ENCODE measurements at regions not wholly inside any gene's neighbourhood (a gene's known extent, or its start where the extent isn't known, plus 50 kb on each side); places are given as distances from the start of the nearest gene placed in this dataset.

DNA sequence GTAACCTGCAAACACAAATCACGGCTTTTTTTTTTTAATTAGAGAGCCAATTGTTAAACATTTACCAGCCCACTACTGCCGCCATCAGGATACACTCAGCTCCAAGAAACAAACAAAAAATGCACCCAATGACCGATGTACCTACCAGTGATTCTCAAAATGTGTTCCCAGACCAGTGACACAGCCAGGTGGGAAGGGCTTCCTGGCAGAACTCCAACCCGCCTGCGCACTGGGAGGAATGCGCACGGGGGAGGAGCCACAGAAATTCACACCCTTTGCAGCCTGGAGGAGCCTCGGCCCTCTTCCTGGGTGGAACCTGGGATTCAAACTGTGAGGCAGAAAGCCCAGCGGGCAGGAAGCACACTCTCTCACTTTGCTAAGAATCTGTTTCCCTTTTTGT is 255.9 kb downstream of the TBC1D4 start:
- no peak for TF ChIP-seq POLR2A (IDR thresholded peaks at IDR 0.05)
- TF ChIP-seq, protein P1, sequence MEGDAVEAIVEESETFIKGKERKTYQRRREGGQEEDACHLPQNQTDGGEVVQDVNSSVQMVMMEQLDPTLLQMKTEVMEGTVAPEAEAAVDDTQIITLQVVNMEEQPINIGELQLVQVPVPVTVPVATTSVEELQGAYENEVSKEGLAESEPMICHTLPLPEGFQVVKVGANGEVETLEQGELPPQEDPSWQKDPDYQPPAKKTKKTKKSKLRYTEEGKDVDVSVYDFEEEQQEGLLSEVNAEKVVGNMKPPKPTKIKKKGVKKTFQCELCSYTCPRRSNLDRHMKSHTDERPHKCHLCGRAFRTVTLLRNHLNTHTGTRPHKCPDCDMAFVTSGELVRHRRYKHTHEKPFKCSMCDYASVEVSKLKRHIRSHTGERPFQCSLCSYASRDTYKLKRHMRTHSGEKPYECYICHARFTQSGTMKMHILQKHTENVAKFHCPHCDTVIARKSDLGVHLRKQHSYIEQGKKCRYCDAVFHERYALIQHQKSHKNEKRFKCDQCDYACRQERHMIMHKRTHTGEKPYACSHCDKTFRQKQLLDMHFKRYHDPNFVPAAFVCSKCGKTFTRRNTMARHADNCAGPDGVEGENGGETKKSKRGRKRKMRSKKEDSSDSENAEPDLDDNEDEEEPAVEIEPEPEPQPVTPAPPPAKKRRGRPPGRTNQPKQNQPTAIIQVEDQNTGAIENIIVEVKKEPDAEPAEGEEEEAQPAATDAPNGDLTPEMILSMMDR (IDR thresholded peaks at IDR 0.05) = no peak
